ENCODE measurements at regions not wholly inside any gene's neighbourhood (a gene's known extent, or its start where the extent isn't known, plus 50 kb on each side); places are given as distances from the start of the nearest gene placed in this dataset.

DNA sequence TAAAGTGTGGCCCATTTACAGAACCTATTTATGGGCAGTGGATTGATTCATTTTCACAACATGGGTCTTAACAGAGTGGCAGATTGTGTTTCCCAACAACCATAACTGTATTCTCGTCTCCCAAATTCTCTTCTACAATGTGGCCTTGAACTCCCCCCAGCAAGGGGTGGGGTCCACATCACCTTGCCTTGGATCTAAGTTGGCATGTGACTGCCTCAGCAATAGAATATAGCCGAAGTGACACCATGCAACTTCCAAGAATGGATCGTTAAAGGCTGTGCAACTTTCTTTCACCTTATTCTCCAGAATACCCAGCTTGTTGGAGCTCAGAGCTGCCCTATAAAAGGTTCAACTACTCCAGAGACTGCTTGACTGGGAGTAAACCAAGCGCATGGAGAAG lies 72.0 kb upstream of the CDH5 start:
- TF ChIP-seq GATA2 (IDR thresholded peaks at IDR 0.05; ENCODE audit: low read depth, low read length) (no peak), GATA3 (IDR thresholded peaks at IDR 0.05; ENCODE audit: low read depth, low read length) (no peak)
